Upper lobe of left lung (tissue), 6 donors: ENCODE measurements at regions not wholly inside any gene's neighbourhood (a gene's known extent, or its start where the extent isn't known, plus 50 kb on each side); places are given as distances from the start of the nearest gene placed in this dataset.

ENCODE experiments used
- ATAC-seq, 2 donors: fragments of 200-7000 bp; cut with Tn5 transposase; one replicate each; pipeline ENCODE4 v1.9.1; 2022; ENCODE audit warnings: mild to moderate bottlenecking in 2 of 2, moderate library complexity in 2 of 2; ENCODE audit not compliant: low FRiP score in 2 of 2
- DNase-seq, 2 donors: peaks; one replicate each; pipeline ENCODE4 v3.0.0-alpha.2; 2019 to 2020
- H3K27ac ChIP-seq, 4 donors: fragments of 200-600 bp; sonication (generic); one replicate each; pipeline ENCODE4 v1.5.1; 2016 to 2019
- H3K27me3 ChIP-seq, 4 donors: fragments of 200-600 bp; sonication (generic); one replicate each; pipeline ENCODE4 v1.5.1; 2017 to 2019
- H3K36me3 ChIP-seq, 4 donors: fragments of 200-600 bp; sonication (generic); one replicate each; pipeline ENCODE4 v1.5.1; 2016 to 2019
- H3K4me1 ChIP-seq, 4 donors: fragments of 200-600 bp; sonication (generic); one replicate each; pipeline ENCODE4 v1.5.1; 2018 to 2019
- H3K4me3 ChIP-seq, 4 donors: fragments of 200-600 bp; sonication (generic); one replicate each; pipeline ENCODE4 v1.5.1; 2017 to 2019; ENCODE audit warnings: mild to moderate bottlenecking in 2 of 4, moderate library complexity in 1 of 4
- H3K9me3 ChIP-seq, 4 donors: fragments of 200-600 bp; sonication (generic); one replicate each; pipeline ENCODE4 v1.5.1; 2018 to 2019
- EP300 ChIP-seq, 4 donors: sonication (generic); formaldehyde crosslinking; IDR thresholded peaks; one replicate each; pipeline ENCODE4 v1.5.1; 2017; ENCODE audit warnings: antibody characterized with exemption in 4 of 4, control low read depth in 2 of 4
- POLR2A ChIP-seq, 4 donors: fragments of 450-650 bp; IDR thresholded peaks; one replicate each; pipeline ENCODE4 v1.5.1; 2016 to 2017; ENCODE audit warnings: antibody characterized with exemption in 4 of 4, mild to moderate bottlenecking in 2 of 4
- POLR2AphosphoS5 ChIP-seq, 2 donors: sonication (generic); formaldehyde crosslinking; IDR thresholded peaks; one replicate each; pipeline ENCODE4 v1.5.1; 2017; ENCODE audit warnings: antibody characterized with exemption in 2 of 2
- WGBS, 2 donors: methylation state at CpG; one replicate each; pipeline ENCODE4 v1.1.5; 2017 to 2018; 5-methylcytosine and 5-hydroxymethylcytosine counted together
- TF ChIP-seq, protein P1 (sequence below), 6 experiments: fragments of 450-650 bp in 4 of 6; fragments of 200-600 bp in 2 of 6; sonication (generic) in 2 of 6; IDR thresholded peaks; one replicate each; pipeline ENCODE4 v1.5.1; 2016 to 2019; ENCODE audit warnings: antibody characterized with exemption in 6 of 6
- donor health status: DM: no; HTN: no; CAD: no; lungs with moderate emphysema.
- donor health status: DM: no; HTN: yes; CAD: no; lungs with severe emphysema.

DNA sequence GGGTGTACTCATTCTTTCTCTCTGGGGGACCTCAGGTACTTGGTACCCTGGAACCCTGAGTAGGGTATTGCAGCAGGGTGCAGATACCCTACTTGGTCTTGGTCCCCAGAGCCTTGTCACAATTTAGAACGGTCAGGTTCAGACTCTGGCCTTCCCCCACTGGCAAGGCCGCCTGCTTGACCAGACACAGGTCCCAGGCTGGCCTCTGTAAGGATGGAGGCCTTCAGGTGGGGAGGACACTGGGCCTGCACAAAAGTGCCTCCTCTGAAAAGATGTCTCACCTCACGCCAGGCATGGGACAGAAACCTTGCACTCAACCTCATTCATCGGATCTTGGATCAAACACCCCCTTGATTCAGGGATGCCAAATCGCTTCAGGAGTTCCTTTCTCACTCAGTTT, 158.4 kb downstream of the KLF13 start:
- Histone ChIP-seq H3K4me1 (peaks cover 19 to 38% (median 24%) of the 10 kb centered on the region in 4 donors), H3K4me3 (no peak overlapping the region), H3K27ac (no peak overlapping the region), H3K9me3 (no peaks in the 10 kb centered on the region), H3K36me3 (no peaks in the 10 kb centered on the region), H3K27me3 (peaks cover 0 to 12% (median 2%) of the 10 kb centered on the region in 4 donors)
- WGBS, 2 donors = 94% methylated on average over 5 of the region's 5 CpGs
- DNase-seq = no peak
- TF ChIP-seq POLR2A (IDR thresholded peaks at IDR 0.05) (no peak), EP300 (IDR thresholded peaks at IDR 0.05) (no peak), POLR2AphosphoS5 (IDR thresholded peaks at IDR 0.05) (no peak)
- TF ChIP-seq, protein P1, sequence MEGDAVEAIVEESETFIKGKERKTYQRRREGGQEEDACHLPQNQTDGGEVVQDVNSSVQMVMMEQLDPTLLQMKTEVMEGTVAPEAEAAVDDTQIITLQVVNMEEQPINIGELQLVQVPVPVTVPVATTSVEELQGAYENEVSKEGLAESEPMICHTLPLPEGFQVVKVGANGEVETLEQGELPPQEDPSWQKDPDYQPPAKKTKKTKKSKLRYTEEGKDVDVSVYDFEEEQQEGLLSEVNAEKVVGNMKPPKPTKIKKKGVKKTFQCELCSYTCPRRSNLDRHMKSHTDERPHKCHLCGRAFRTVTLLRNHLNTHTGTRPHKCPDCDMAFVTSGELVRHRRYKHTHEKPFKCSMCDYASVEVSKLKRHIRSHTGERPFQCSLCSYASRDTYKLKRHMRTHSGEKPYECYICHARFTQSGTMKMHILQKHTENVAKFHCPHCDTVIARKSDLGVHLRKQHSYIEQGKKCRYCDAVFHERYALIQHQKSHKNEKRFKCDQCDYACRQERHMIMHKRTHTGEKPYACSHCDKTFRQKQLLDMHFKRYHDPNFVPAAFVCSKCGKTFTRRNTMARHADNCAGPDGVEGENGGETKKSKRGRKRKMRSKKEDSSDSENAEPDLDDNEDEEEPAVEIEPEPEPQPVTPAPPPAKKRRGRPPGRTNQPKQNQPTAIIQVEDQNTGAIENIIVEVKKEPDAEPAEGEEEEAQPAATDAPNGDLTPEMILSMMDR (IDR thresholded peaks at IDR 0.05) = no peak
- ATAC-seq = no peak

DNA sequence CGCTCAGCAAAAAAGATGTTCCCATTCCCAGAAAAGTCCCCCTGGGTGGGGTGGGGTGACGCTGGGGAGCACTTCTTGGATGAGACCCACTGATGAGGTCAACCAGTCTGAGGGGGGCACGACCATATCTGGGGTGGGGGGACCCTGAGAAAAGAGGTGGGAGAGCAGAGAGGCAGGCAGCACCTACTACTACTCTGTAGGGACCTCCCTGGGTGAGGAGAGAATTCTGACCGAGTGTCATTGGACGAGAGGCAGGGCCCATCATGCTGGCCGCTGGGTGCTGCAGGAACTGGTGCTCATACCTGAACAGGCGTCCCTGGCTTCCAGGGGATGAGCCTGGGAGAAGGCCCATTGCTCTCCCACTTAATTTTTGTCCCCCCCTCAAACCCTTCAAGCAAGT, 158.8 kb downstream of the KLF13 start:
- no peak for ATAC-seq
- Histone ChIP-seq H3K27me3 (peaks cover 0 to 12% (median 2%) of the 10 kb centered on the region in 4 donors), H3K9me3 (no peaks in the 10 kb centered on the region), H3K4me3 (no peak overlapping the region), H3K36me3 (no peaks in the 10 kb centered on the region), H3K27ac (no peak overlapping the region), H3K4me1 (peaks cover 19 to 39% (median 25%) of the 10 kb centered on the region in 4 donors)
- no peak for DNase-seq
- 90 to 96% methylated on average over 7 of the region's 7 CpGs for WGBS, 2 donors
- no peak for TF ChIP-seq POLR2AphosphoS5 (IDR thresholded peaks at IDR 0.05)
- TF ChIP-seq, protein P1 (IDR thresholded peaks at IDR 0.05) = no peak
- no peak for TF ChIP-seq POLR2A (IDR thresholded peaks at IDR 0.05)
- no peak for TF ChIP-seq EP300 (IDR thresholded peaks at IDR 0.05)

GRCh38 chr15:31485911-31486461, 159.4 kb downstream of the KLF13 start:
- WGBS, 2 donors = 93% methylated on average over 12 to 14 of the region's 14 CpGs
- TF ChIP-seq, protein P1 (IDR thresholded peaks at IDR 0.05) = no peak
- TF ChIP-seq POLR2A (IDR thresholded peaks at IDR 0.05) (no peak), EP300 (IDR thresholded peaks at IDR 0.05) (no peak), POLR2AphosphoS5 (IDR thresholded peaks at IDR 0.05) (no peak)
- ATAC-seq = no peak
- Histone ChIP-seq H3K27me3 (peaks cover 0 to 12% (median 2%) of the 10 kb centered on the region in 4 donors), H3K4me3 (no peak overlapping the region), H3K27ac (no peak overlapping the region), H3K4me1 (peaks cover 19 to 39% (median 25%) of the 10 kb centered on the region in 4 donors), H3K9me3 (no peaks in the 10 kb centered on the region), H3K36me3 (no peaks in the 10 kb centered on the region)
- no peak for DNase-seq

- no peak overlapping the region for H3K27ac ChIP-seq
- no peak for DNase-seq
- H3K4me3 ChIP-seq = no peak overlapping the region
- peaks cover 19 to 39% (median 25%) of the 10 kb centered on the region in 4 donors for H3K4me1 ChIP-seq
- peaks cover 0 to 12% (median 2%) of the 10 kb centered on the region in 4 donors for H3K27me3 ChIP-seq
- TF ChIP-seq EP300 (IDR thresholded peaks at IDR 0.05) (no peak), POLR2AphosphoS5 (IDR thresholded peaks at IDR 0.05) (no peak), POLR2A (IDR thresholded peaks at IDR 0.05) (no peak)
- TF ChIP-seq, protein P1 (IDR thresholded peaks at IDR 0.05) = no peak
- 74 to 78% methylated on average over 10 to 11 of the region's 11 CpGs for WGBS, 2 donors
- ATAC-seq = no peak
- H3K36me3 ChIP-seq = no peaks in the 10 kb centered on the region
- H3K9me3 ChIP-seq = no peaks in the 10 kb centered on the region
These were observed 159.9 kb downstream of the KLF13 start for GRCh38 chr15:31486506-31486905.
